Progenitor cell of endocrine pancreas (in vitro differentiated cells): ENCODE measurements at regions not wholly inside any gene's neighbourhood (a gene's known extent, or its start where the extent isn't known, plus 50 kb on each side); places are given as distances from the start of the nearest gene placed in this dataset.

Experiments
- DNase-seq: peaks from one replicate; pipeline ENCODE4 v3.0.0; 2021; ENCODE audit warnings: low spot score; ENCODE audit not compliant: unreplicated experiment
- H3K27ac Mint-ChIP-seq: 2 replicates; pipeline ENCODE4 v1.8.0; 2021; ENCODE audit warnings: mild to moderate bottlenecking, moderate library complexity, mixed read lengths
- H3K27me3 Mint-ChIP-seq: 2 replicates; pipeline ENCODE4 v1.8.0; 2021; ENCODE audit warnings: mixed read lengths
- H3K36me3 Mint-ChIP-seq: 2 replicates; pipeline ENCODE4 v1.8.0; 2022; ENCODE audit warnings: mixed read lengths; ENCODE audit not compliant: insufficient read depth
- H3K4me1 Mint-ChIP-seq: 2 replicates; pipeline ENCODE4 v1.8.0; 2021; ENCODE audit warnings: low read depth, mixed read lengths
- H3K4me3 Mint-ChIP-seq: 2 replicates; pipeline ENCODE4 v1.8.0; 2021; ENCODE audit warnings: low read depth, mild to moderate bottlenecking, moderate library complexity, mixed read lengths
- H3K9me3 Mint-ChIP-seq: 2 replicates; pipeline ENCODE4 v1.8.0; 2021; ENCODE audit warnings: low read depth, mixed read lengths
- CTCF ChIP-seq: fragments of 200-600 bp; sonication (generic); IDR thresholded peaks from one replicate; pipeline ENCODE4 v1.5.0; 2021; ENCODE audit warnings: antibody characterized with exemption, mild to moderate bottlenecking; ENCODE audit not compliant: unreplicated experiment

DNA sequence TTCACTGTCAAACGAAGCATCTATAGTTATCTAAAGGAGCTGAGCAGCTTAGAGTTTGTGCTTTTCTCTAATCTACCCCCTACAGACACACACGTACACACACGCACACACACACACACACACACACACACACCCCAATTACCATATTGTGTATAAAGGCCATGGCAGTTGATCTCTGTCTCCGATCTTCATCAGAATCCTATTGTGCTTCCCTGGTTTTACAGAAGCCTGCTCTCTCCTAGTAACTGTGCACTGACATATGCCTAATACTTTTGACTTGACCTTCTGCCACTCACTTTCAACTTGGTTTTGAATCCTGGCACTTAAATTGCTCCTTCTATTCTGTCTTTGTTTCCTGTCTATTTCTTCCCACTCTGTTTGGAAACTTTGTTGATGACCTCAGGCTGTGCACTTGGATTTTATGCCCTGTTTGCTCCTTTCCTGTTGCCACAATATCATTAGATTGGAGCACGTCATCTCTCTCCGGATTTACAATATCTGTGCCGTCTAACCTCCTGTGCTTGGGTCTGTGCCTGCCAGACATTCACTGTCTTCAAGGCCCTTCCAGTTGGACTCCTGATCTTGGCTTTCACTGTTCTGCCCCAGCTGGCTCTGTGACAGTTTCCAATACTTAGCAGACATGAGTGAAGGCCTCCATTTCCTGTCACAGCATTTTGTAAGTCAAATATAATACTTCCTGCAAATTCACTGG is 928.1 kb downstream of the FAT4 start:
- no peak for TF ChIP-seq CTCF
- H3K9me3 Mint-ChIP-seq = peaks cover 6% of the 10 kb centered on the region
- no peaks in the 10 kb centered on the region for H3K27me3 Mint-ChIP-seq
- no peak overlapping the region for H3K4me3 Mint-ChIP-seq
- no peaks in the 10 kb centered on the region for H3K36me3 Mint-ChIP-seq
- H3K27ac Mint-ChIP-seq = no peak overlapping the region
- H3K4me1 Mint-ChIP-seq = no peaks in the 10 kb centered on the region
- no peak for DNase-seq

DNA sequence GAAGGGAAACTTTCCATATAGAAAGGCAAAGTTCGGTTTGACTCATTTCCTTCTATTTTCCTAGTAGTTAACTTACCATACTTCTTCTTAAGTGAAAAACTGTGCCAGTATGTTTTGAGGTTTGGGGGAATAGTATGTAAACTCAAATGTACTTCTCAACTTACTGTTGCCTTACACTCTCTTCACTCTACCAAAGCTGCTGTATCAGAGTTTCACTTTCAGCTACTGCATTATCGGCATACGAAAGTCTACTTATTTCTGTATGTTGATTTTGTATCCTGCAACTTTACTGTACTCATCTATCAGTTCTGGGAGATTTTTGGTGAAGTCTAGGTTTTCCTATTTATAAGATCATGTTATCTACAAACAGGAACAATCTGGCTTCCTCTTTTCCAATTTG is 932.7 kb downstream of the FAT4 start:
- no peak for DNase-seq
- H3K36me3 Mint-ChIP-seq = no peaks in the 10 kb centered on the region
- H3K27ac Mint-ChIP-seq = no peak overlapping the region
- no peaks in the 10 kb centered on the region for H3K27me3 Mint-ChIP-seq
- no peaks in the 10 kb centered on the region for H3K4me1 Mint-ChIP-seq
- no peak for TF ChIP-seq CTCF
- peaks cover 6% of the 10 kb centered on the region for H3K9me3 Mint-ChIP-seq
- no peak overlapping the region for H3K4me3 Mint-ChIP-seq

GRCh38 chr4:126250006-126250405 is 935.3 kb downstream of the FAT4 start:
- no peaks in the 10 kb centered on the region for H3K27me3 Mint-ChIP-seq
- no peak for TF ChIP-seq CTCF
- H3K9me3 Mint-ChIP-seq = peaks cover 6% of the 10 kb centered on the region
- H3K27ac Mint-ChIP-seq = no peak overlapping the region
- H3K4me1 Mint-ChIP-seq = no peaks in the 10 kb centered on the region
- no peak for DNase-seq
- H3K4me3 Mint-ChIP-seq = no peak overlapping the region
- no peaks in the 10 kb centered on the region for H3K36me3 Mint-ChIP-seq

- Mint-ChIP-seq H3K27ac (no peak overlapping the region), H3K36me3 (no peaks in the 10 kb centered on the region), H3K27me3 (no peaks in the 10 kb centered on the region), H3K4me3 (no peak overlapping the region), H3K4me1 (no peaks in the 10 kb centered on the region), H3K9me3 (no peaks in the 10 kb centered on the region)
- no peak for TF ChIP-seq CTCF
- no peak for DNase-seq
Observed at GRCh38 chr4:126251169-126251568, 936.4 kb downstream of the FAT4 start.

GRCh38 chr4:126262665-126263064 is 947.9 kb downstream of the FAT4 start:
- H3K27ac Mint-ChIP-seq = no peak overlapping the region
- no peak for TF ChIP-seq CTCF
- no peak for DNase-seq
- no peaks in the 10 kb centered on the region for H3K4me1 Mint-ChIP-seq
- H3K9me3 Mint-ChIP-seq = no peaks in the 10 kb centered on the region
- H3K36me3 Mint-ChIP-seq = no peaks in the 10 kb centered on the region
- no peaks in the 10 kb centered on the region for H3K27me3 Mint-ChIP-seq
- H3K4me3 Mint-ChIP-seq = no peak overlapping the region
